Liver (tissue), 3 donors: ENCODE measurements at regions not wholly inside any gene's neighbourhood (a gene's known extent, or its start where the extent isn't known, plus 50 kb on each side); places are given as distances from the start of the nearest gene placed in this dataset.

Experiments used
- ATF3 ChIP-seq: IDR thresholded peaks from 2 replicates; pipeline ENCODE4 v1.6.1; 2016; ENCODE audit warnings: antibody characterized with exemption
- CTCF ChIP-seq: fragments of 150-350 bp; IDR thresholded peaks from 2 replicates; pipeline ENCODE4 v1.5.1; 2017; ENCODE audit warnings: improper control_type of control experiment, low read depth, low read length; ENCODE audit not compliant: missing input control
- FOXA2 ChIP-seq: IDR thresholded peaks from 2 replicates; pipeline ENCODE4 v1.6.1; 2016; ENCODE audit warnings: antibody characterized with exemption
- JUND ChIP-seq, 2 donors: IDR thresholded peaks; 2 replicates each; pipeline ENCODE4 v1.6.1; 2016; ENCODE audit warnings: antibody characterized with exemption in 2 of 2
- MAX ChIP-seq: IDR thresholded peaks from 2 replicates; pipeline ENCODE4 v1.6.1; 2016; ENCODE audit warnings: antibody characterized with exemption
- RAD21 ChIP-seq, 2 donors: IDR thresholded peaks; 2 replicates each; pipeline ENCODE4 v1.6.1; 2016; ENCODE audit warnings: antibody characterized with exemption in 2 of 2, mild to moderate bottlenecking in 2 of 2
- REST ChIP-seq: IDR thresholded peaks from 2 replicates; pipeline ENCODE4 v1.6.1; 2016; ENCODE audit warnings: antibody characterized with exemption, mild to moderate bottlenecking
- TAF1 ChIP-seq: conservative IDR thresholded peaks from 2 replicates; pipeline ENCODE4 v1.6.1; 2016; ENCODE audit warnings: antibody characterized with exemption, mild to moderate bottlenecking
- donor health status: healthy.
- donor health status: healthy.

GRCh38 chr15:70147778-70148177 is 50.1 kb upstream of the TLE3 start:
- TF ChIP-seq CTCF (no peak), REST (no peak), MAX (no peak), FOXA2 (no peak), RAD21 (IDR thresholded peaks at IDR 0.05) (no peak), JUND (IDR thresholded peaks at IDR 0.05) (no peak), TAF1 (no peak), ATF3 (no peak)
